Chondrocyte (in vitro differentiated cells): ENCODE measurements at regions not wholly inside any gene's neighbourhood (a gene's known extent, or its start where the extent isn't known, plus 50 kb on each side); places are given as distances from the start of the nearest gene placed in this dataset.

Experiments used
- DNase-seq: peaks from one replicate; pipeline ENCODE4 v3.0.0; 2021; ENCODE audit warnings: mixed read lengths, low spot score
- H3K27ac Mint-ChIP-seq: one replicate; pipeline ENCODE4 v1.8.0; 2021; ENCODE audit warnings: mild to moderate bottlenecking, moderate library complexity, mixed read lengths; ENCODE audit not compliant: unreplicated experiment
- H3K27me3 Mint-ChIP-seq: 2 replicates; pipeline ENCODE4 v1.8.0; 2021; ENCODE audit warnings: low read depth, mixed read lengths
- H3K36me3 Mint-ChIP-seq: 2 replicates; pipeline ENCODE4 v1.8.0; 2021; ENCODE audit warnings: low read depth, mixed read lengths
- H3K4me1 Mint-ChIP-seq: 2 replicates; pipeline ENCODE4 v1.8.0; 2021; ENCODE audit warnings: low read depth, mild to moderate bottlenecking, mixed read lengths
- H3K4me3 Mint-ChIP-seq: one replicate; pipeline ENCODE4 v1.8.0; 2021; ENCODE audit warnings: mild to moderate bottlenecking, moderate library complexity, mixed read lengths; ENCODE audit not compliant: unreplicated experiment
- H3K9me3 Mint-ChIP-seq: 2 replicates; pipeline ENCODE4 v1.8.0; 2021; ENCODE audit warnings: low read depth, mixed read lengths
- TF ChIP-seq, protein P1 (sequence below): fragments of 200-600 bp; sonication (generic); IDR thresholded peaks from 2 replicates; pipeline ENCODE4 v1.5.0; 2021; ENCODE audit warnings: antibody characterized with exemption, mild to moderate bottlenecking, moderate library complexity

GRCh38 chr14:45698462-45699134 is 445.6 kb upstream of the MIS18BP1 start:
- H3K9me3 Mint-ChIP-seq, result no peaks in the 10 kb centered on the region
- H3K27me3 Mint-ChIP-seq, result no peaks in the 10 kb centered on the region
- peaks cover 1% of the 10 kb centered on the region for H3K36me3 Mint-ChIP-seq
- no peak for DNase-seq
- TF ChIP-seq, protein P1, sequence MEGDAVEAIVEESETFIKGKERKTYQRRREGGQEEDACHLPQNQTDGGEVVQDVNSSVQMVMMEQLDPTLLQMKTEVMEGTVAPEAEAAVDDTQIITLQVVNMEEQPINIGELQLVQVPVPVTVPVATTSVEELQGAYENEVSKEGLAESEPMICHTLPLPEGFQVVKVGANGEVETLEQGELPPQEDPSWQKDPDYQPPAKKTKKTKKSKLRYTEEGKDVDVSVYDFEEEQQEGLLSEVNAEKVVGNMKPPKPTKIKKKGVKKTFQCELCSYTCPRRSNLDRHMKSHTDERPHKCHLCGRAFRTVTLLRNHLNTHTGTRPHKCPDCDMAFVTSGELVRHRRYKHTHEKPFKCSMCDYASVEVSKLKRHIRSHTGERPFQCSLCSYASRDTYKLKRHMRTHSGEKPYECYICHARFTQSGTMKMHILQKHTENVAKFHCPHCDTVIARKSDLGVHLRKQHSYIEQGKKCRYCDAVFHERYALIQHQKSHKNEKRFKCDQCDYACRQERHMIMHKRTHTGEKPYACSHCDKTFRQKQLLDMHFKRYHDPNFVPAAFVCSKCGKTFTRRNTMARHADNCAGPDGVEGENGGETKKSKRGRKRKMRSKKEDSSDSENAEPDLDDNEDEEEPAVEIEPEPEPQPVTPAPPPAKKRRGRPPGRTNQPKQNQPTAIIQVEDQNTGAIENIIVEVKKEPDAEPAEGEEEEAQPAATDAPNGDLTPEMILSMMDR, result no peak
- H3K4me3 Mint-ChIP-seq, result no peak overlapping the region
- H3K4me1 Mint-ChIP-seq, result peaks cover 29% of the 10 kb centered on the region
- H3K27ac Mint-ChIP-seq, result no peak overlapping the region

GRCh38 chr14:45686771-45687170 is 433.8 kb upstream of the MIS18BP1 start:
- Mint-ChIP-seq H3K9me3 (peaks cover 23% of the 10 kb centered on the region), H3K27me3 (no peaks in the 10 kb centered on the region), H3K4me3 (no peak overlapping the region), H3K27ac (no peak overlapping the region), H3K4me1 (peaks cover 23% of the 10 kb centered on the region), H3K36me3 (peaks cover 6% of the 10 kb centered on the region)
- TF ChIP-seq, protein P1, result no peak
- no peak for DNase-seq

DNA sequence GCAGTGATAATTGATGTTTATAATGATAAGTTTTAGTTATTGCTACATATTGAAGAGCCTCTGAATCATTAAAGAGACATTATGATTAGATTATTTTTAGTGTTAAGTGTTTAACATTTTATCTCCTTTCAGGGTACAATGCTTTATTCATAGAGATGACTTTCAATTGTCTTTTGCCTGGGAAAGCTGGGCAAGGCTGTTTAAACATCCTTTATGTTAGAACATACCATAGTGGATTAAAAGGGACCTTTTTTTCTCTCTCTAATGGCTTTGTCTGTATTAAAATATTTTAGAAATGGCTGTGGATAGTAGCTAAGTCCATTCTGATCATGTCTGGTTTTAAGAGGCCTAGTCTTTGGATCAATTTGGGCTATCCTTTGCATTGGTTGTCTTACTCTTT is 427.5 kb upstream of the MIS18BP1 start:
- no peaks in the 10 kb centered on the region for H3K36me3 Mint-ChIP-seq
- H3K4me1 Mint-ChIP-seq, result peaks cover 54% of the 10 kb centered on the region
- H3K27me3 Mint-ChIP-seq, result no peaks in the 10 kb centered on the region
- H3K4me3 Mint-ChIP-seq, result no peak overlapping the region
- no peak for DNase-seq
- H3K27ac Mint-ChIP-seq, result peak overlapping the region; percentile 79
- TF ChIP-seq, protein P1, result no peak
- H3K9me3 Mint-ChIP-seq, result peaks cover 16% of the 10 kb centered on the region

GRCh38 chr14:45679853-45680252 is 426.9 kb upstream of the MIS18BP1 start:
- Mint-ChIP-seq H3K4me1 (peaks cover 54% of the 10 kb centered on the region), H3K27me3 (no peaks in the 10 kb centered on the region), H3K4me3 (no peak overlapping the region), H3K36me3 (no peaks in the 10 kb centered on the region), H3K9me3 (peaks cover 16% of the 10 kb centered on the region), H3K27ac (peak overlapping the region; percentile 79)
- TF ChIP-seq, protein P1, result no peak
- DNase-seq, result no peak

- H3K27me3 Mint-ChIP-seq, result no peaks in the 10 kb centered on the region
- H3K4me3 Mint-ChIP-seq, result no peak overlapping the region
- TF ChIP-seq, protein P1, result peak; percentile 72
- peaks cover 7% of the 10 kb centered on the region for H3K9me3 Mint-ChIP-seq
- no peaks in the 10 kb centered on the region for H3K36me3 Mint-ChIP-seq
- H3K27ac Mint-ChIP-seq, result peak overlapping the region; percentile 2
- peaks cover 59% of the 10 kb centered on the region for H3K4me1 Mint-ChIP-seq
- DNase-seq, result no peak
Measured at GRCh38 chr14:45678163-45678562, 425.2 kb upstream of the MIS18BP1 start.
